ENCODE measurements at regions not wholly inside any gene's neighbourhood (a gene's known extent, or its start where the extent isn't known, plus 50 kb on each side); places are given as distances from the start of the nearest gene placed in this dataset.

- H3K4me3 ChIP-seq (ENCODE audit: low read depth, low read length) = no peak overlapping the region
- TF ChIP-seq, protein P1, sequence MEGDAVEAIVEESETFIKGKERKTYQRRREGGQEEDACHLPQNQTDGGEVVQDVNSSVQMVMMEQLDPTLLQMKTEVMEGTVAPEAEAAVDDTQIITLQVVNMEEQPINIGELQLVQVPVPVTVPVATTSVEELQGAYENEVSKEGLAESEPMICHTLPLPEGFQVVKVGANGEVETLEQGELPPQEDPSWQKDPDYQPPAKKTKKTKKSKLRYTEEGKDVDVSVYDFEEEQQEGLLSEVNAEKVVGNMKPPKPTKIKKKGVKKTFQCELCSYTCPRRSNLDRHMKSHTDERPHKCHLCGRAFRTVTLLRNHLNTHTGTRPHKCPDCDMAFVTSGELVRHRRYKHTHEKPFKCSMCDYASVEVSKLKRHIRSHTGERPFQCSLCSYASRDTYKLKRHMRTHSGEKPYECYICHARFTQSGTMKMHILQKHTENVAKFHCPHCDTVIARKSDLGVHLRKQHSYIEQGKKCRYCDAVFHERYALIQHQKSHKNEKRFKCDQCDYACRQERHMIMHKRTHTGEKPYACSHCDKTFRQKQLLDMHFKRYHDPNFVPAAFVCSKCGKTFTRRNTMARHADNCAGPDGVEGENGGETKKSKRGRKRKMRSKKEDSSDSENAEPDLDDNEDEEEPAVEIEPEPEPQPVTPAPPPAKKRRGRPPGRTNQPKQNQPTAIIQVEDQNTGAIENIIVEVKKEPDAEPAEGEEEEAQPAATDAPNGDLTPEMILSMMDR (IDR thresholded peaks at IDR 0.05; ENCODE audit: control insufficient read depth, extremely low read depth, insufficient read depth) = no peak
- DNase-seq (ENCODE audit: low read depth) = no peak
Observed at GRCh38 chr5:4089087-4089486, 493.5 kb downstream of the IRX1 start.

GRCh38 chr5:4093236-4093635 lies 497.6 kb downstream of the IRX1 start:
- DNase-seq (ENCODE audit: low read depth) = no peak
- H3K4me3 ChIP-seq (ENCODE audit: low read depth, low read length) = no peak overlapping the region
- TF ChIP-seq, protein P1 (IDR thresholded peaks at IDR 0.05; ENCODE audit: control insufficient read depth, extremely low read depth, insufficient read depth) = no peak

- TF ChIP-seq, protein P1 (IDR thresholded peaks at IDR 0.05; ENCODE audit: control insufficient read depth, extremely low read depth, insufficient read depth) = no peak
- DNase-seq (ENCODE audit: low read depth) = no peak
Observed at GRCh38 chr5:4093970-4094369, 498.3 kb downstream of the IRX1 start.

DNA sequence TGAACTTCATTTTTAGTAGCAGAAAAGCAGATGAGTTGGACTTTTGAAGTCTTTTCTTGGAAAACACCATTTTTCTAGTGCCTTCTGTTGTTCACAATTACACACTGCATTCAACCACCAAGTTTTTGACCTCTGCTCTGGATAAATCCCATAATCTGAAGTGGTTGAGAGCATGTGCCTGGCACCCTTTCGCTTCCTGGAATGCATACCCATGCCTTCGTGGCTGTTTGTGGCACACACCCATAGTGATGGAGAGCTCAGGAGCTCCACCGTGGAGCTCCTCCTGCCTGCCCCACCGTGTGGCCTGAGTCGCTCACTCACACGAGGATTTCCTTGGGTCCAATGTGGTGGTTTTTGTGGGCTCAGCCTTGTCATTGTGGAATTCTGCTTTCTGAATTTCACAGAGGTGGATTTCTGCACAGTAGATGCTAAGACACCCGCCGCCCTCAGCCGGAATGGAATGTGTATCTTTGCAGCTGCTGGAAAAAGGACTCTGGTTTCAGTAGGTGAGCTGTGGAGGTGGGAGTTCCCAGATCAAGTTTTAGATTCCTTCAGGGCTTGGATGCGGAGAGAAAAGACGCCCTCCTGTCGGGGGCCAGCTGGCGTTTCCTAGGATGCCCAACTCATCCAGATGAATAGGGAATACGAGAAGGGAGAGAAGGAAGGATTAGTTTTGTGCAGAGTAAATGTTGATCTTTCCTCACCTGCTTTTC lies 500.4 kb downstream of the IRX1 start:
- TF ChIP-seq, protein P1 (IDR thresholded peaks at IDR 0.05; ENCODE audit: control insufficient read depth, extremely low read depth, insufficient read depth) = no peak
- DNase-seq (ENCODE audit: low read depth) = no peak
- H3K4me3 ChIP-seq (ENCODE audit: low read depth, low read length) = no peak overlapping the region

More at GRCh38 chr5:4093970-4094369, 498.3 kb downstream of the IRX1 start:
- H3K4me3 ChIP-seq (ENCODE audit: low read depth, low read length) = no peak overlapping the region

DNA sequence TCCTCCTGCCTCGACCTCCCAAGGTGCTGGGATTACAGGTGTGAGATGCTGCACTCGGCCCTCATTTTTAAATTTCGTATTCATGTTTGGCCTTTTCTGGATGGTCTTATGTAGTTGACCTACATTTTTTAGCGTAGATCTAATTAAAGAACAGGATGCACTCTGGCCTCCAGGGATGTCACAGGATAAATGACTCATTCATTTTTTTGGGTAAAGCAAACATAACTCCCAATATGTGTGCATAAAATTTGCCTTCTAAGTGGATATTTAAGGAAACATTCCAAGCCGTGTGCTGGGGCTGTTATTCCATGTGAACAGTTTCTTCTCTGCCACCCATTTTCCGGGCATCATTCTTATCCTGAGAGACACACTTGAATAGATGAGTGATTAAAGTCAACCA lies 501.6 kb downstream of the IRX1 start:
- TF ChIP-seq, protein P1 (IDR thresholded peaks at IDR 0.05; ENCODE audit: control insufficient read depth, extremely low read depth, insufficient read depth) = no peak
- no peak overlapping the region for H3K4me3 ChIP-seq (ENCODE audit: low read depth, low read length)
- DNase-seq (ENCODE audit: low read depth) = no peak

DNA sequence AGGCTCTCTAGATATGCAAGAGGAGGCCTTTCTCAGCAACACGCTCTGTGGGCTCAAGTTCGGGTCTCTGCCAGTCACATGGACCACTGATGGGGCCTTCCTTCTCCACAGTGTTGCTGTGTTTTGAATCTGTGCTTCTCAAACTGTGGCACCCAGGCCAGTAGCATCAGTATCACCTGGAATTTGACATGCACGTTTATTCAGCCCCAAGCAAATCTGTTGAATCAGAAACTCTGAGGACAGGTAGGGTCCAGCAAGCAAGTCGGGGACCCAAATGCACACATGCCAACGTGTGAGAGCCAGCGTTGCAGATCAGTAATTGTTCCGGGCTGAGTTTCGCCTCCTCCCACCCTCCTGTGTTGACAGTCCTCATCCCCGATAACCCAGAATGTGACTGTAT lies 502.6 kb downstream of the IRX1 start:
- no peak for DNase-seq (ENCODE audit: low read depth)
- TF ChIP-seq, protein P1 (IDR thresholded peaks at IDR 0.05; ENCODE audit: control insufficient read depth, extremely low read depth, insufficient read depth) = no peak
- H3K4me3 ChIP-seq (ENCODE audit: low read depth, low read length) = no peak overlapping the region

GRCh38 chr5:4099386-4099785 lies 503.8 kb downstream of the IRX1 start:
- TF ChIP-seq, protein P1 (IDR thresholded peaks at IDR 0.05; ENCODE audit: control insufficient read depth, extremely low read depth, insufficient read depth) = no peak
- DNase-seq (ENCODE audit: low read depth) = no peak
- no peak overlapping the region for H3K4me3 ChIP-seq (ENCODE audit: low read depth, low read length)

All from LNCaP clone FGC (cell line).